DND-41 (cell line): ENCODE measurements at regions not wholly inside any gene's neighbourhood (a gene's known extent, or its start where the extent isn't known, plus 50 kb on each side); places are given as distances from the start of the nearest gene placed in this dataset.

ENCODE experiments used
- ATAC-seq: fragments of 200-7000 bp; cut with Tn5 transposase; 3 replicates; pipeline ENCODE4 v1.9.1; 2021; ENCODE audit warnings: low read depth; ENCODE audit not compliant: insufficient read depth
- DNase-seq: peaks from one replicate; pipeline ENCODE4 v3.0.0-alpha.2; 2020
- H2AFZ ChIP-seq: 2 replicates; pipeline ENCODE4 v1.6.0; 2012; ENCODE audit warnings: low read depth, low read length
- H3K27ac ChIP-seq: 2 replicates; pipeline ENCODE4 v1.5.1; 2012; ENCODE audit warnings: low read length, inconsistent platforms
- H3K27me3 ChIP-seq: fragments of 200-600 bp; sonication (generic); 2 replicates; pipeline ENCODE4 v1.6.0; 2012; ENCODE audit warnings: low read length, mild to moderate bottlenecking, inconsistent platforms; ENCODE audit not compliant: insufficient read depth, poor library complexity
- H3K36me3 ChIP-seq: 2 replicates; pipeline ENCODE4 v1.5.1; 2012; ENCODE audit warnings: low read length, inconsistent platforms; ENCODE audit not compliant: insufficient read depth
- H3K4me1 ChIP-seq: 2 replicates; pipeline ENCODE4 v1.5.1; 2012; ENCODE audit warnings: mild to moderate bottlenecking, low read length; ENCODE audit not compliant: insufficient read depth
- H3K4me2 ChIP-seq: 2 replicates; pipeline ENCODE4 v1.6.0; 2012; ENCODE audit warnings: mild to moderate bottlenecking, moderate library complexity, low read length, inconsistent platforms; ENCODE audit not compliant: insufficient read depth
- H3K4me3 ChIP-seq, 2 experiments: fragments of 200-600 bp in 1 of 2; shearing (Covaris generic) in 1 of 2; 2 replicates each; pipeline ENCODE4 v1.5.1; 2012 to 2016; ENCODE audit warnings: inconsistent platforms in 2 of 2, low read length in 2 of 2, mild to moderate bottlenecking in 2 of 2, low read depth in 1 of 2, moderate library complexity in 1 of 2
- H3K79me2 ChIP-seq: 2 replicates; pipeline ENCODE4 v1.6.0; 2012; ENCODE audit warnings: low read length, inconsistent platforms; ENCODE audit not compliant: insufficient read depth
- H3K9ac ChIP-seq: 2 replicates; pipeline ENCODE4 v1.6.0; 2012; ENCODE audit warnings: low read depth, mild to moderate bottlenecking, inconsistent platforms, low read length, moderate library complexity
- H3K9me3 ChIP-seq: 2 replicates; pipeline ENCODE4 v1.5.1; 2012; ENCODE audit warnings: low read length, moderate library complexity, mild to moderate bottlenecking, inconsistent platforms; ENCODE audit not compliant: insufficient read depth, severe bottlenecking
- H4K20me1 ChIP-seq: 2 replicates; pipeline ENCODE4 v1.6.0; 2012; ENCODE audit warnings: low read length; ENCODE audit not compliant: insufficient read depth
- CTCF ChIP-seq: IDR thresholded peaks from 2 replicates; pipeline ENCODE4 v1.5.1; 2012; ENCODE audit warnings: borderline replicate concordance, low read length, moderate library complexity, mild to moderate bottlenecking; ENCODE audit not compliant: poor library complexity, severe bottlenecking; ENCODE audit errors: extremely low read depth
- EZH2 ChIP-seq: IDR thresholded peaks from 3 replicates; pipeline ENCODE4 v1.6.1; 2012; ENCODE audit warnings: borderline replicate concordance, low read depth, mild to moderate bottlenecking, moderate library complexity, low read length, inconsistent platforms; ENCODE audit not compliant: severe bottlenecking

GRCh38 chr18:34364699-34365098, 140.0 kb upstream of the NOL4 start:
- Histone ChIP-seq H3K9ac (no peak overlapping the region), H3K36me3 (no peaks in the 10 kb centered on the region), H3K9me3 (no peaks in the 10 kb centered on the region), H3K4me3 (no peak overlapping the region), H2AFZ (no peak overlapping the region), H3K27me3 (no peaks in the 10 kb centered on the region), H3K79me2 (no peaks in the 10 kb centered on the region), H4K20me1 (no peaks in the 10 kb centered on the region), H3K4me1 (no peaks in the 10 kb centered on the region), H3K4me2 (no peak overlapping the region), H3K27ac (no peak overlapping the region)
- ATAC-seq = no peak
- TF ChIP-seq CTCF (no peak), EZH2 (no peak)
- no peak for DNase-seq

GRCh38 chr18:34370704-34371395, 146.1 kb upstream of the NOL4 start:
- no peak overlapping the region for H3K27ac ChIP-seq
- H3K9me3 ChIP-seq = no peaks in the 10 kb centered on the region
- no peak overlapping the region for H3K9ac ChIP-seq
- TF ChIP-seq CTCF (no peak), EZH2 (no peak)
- H3K79me2 ChIP-seq = no peaks in the 10 kb centered on the region
- H2AFZ ChIP-seq = no peak overlapping the region
- no peaks in the 10 kb centered on the region for H3K4me1 ChIP-seq
- no peaks in the 10 kb centered on the region for H3K36me3 ChIP-seq
- ATAC-seq (no peak), DNase-seq (no peak)
- no peak overlapping the region for H3K4me3 ChIP-seq
- no peak overlapping the region for H3K4me2 ChIP-seq
- H4K20me1 ChIP-seq = no peaks in the 10 kb centered on the region
- no peaks in the 10 kb centered on the region for H3K27me3 ChIP-seq

GRCh38 chr18:34380326-34380725, 155.6 kb upstream of the NOL4 start:
- Histone ChIP-seq H2AFZ (no peak overlapping the region), H3K27ac (no peak overlapping the region), H3K4me3 (no peak overlapping the region), H3K79me2 (no peaks in the 10 kb centered on the region), H3K9me3 (no peaks in the 10 kb centered on the region), H3K4me1 (no peaks in the 10 kb centered on the region), H3K9ac (no peak overlapping the region), H3K27me3 (no peaks in the 10 kb centered on the region), H3K36me3 (no peaks in the 10 kb centered on the region), H4K20me1 (no peaks in the 10 kb centered on the region), H3K4me2 (no peak overlapping the region)
- TF ChIP-seq EZH2 = no peak
- no peak for TF ChIP-seq CTCF
- no peak for ATAC-seq
- no peak for DNase-seq
